ENCODE measurements at regions not wholly inside any gene's neighbourhood (a gene's known extent, or its start where the extent isn't known, plus 50 kb on each side); places are given as distances from the start of the nearest gene placed in this dataset.

DNA sequence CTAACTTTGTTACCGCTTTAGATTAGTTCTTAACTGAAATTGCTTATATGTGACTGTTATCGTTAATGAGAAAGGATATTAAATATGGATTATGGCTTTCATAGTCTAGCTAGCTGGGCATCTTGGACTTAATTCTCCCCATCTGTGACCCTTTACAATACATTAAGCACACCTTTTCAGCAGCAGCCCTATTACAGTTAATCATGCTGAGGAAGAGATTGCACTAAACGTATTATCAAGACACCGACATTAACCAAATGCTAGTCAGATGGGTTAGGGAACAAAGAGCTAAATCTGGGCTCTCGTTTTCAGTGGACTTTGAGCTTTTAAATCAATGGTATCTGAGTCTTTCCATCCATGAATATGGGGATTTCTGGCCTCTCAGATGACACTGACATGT is 447.5 kb upstream of the DCN start:
- Mint-ChIP-seq H3K9me3 (peaks cover 7 to 16% (median 13%) of the 10 kb centered on the region in 5 donors), H3K4me3 (no peak overlapping the region), H3K4me1 (peaks cover 0 to 3% (median 0%) of the 10 kb centered on the region in 3 donors), H3K36me3 (peaks cover 0 to 7% (median 2%) of the 10 kb centered on the region in 3 donors), H3K27me3 (peaks cover 3 to 8% of the 10 kb centered on the region in 2 donors), H3K27ac (no peak overlapping the region)
- Histone ChIP-seq H3K36me3 (ENCODE audit: insufficient read depth, low read length) (no peaks in the 10 kb centered on the region), H3K27ac (ENCODE audit: low read depth, low read length) (no peak overlapping the region), H3K4me3 (ENCODE audit: low read length) (no peak overlapping the region), H3K27me3 (ENCODE audit: insufficient read depth, low read length, poor library complexity, severe bottlenecking) (no peaks in the 10 kb centered on the region), H3K9me3 (ENCODE audit: low read length) (peaks cover 6% of the 10 kb centered on the region), H3K4me1 (ENCODE audit: insufficient read depth, low read length) (no peaks in the 10 kb centered on the region)
- no peak for DNase-seq
- ChIA-PET CTCF (no interaction called here), POLR2A (no interaction called here)

- POLR2A ChIA-PET, result no interaction called here
- Histone ChIP-seq H3K4me3 (ENCODE audit: low read length) (no peak overlapping the region), H3K4me1 (ENCODE audit: insufficient read depth, low read length) (no peaks in the 10 kb centered on the region), H3K9me3 (ENCODE audit: low read length) (peaks cover 6% of the 10 kb centered on the region), H3K36me3 (ENCODE audit: insufficient read depth, low read length) (no peaks in the 10 kb centered on the region), H3K27ac (ENCODE audit: low read depth, low read length) (no peak overlapping the region), H3K27me3 (ENCODE audit: insufficient read depth, low read length, poor library complexity, severe bottlenecking) (no peaks in the 10 kb centered on the region)
- CTCF ChIA-PET, result no interaction called here
- Mint-ChIP-seq H3K27me3 (peaks cover 3 to 8% of the 10 kb centered on the region in 2 donors), H3K9me3 (peaks cover 7 to 17% (median 13%) of the 10 kb centered on the region in 5 donors), H3K4me3 (no peak overlapping the region), H3K4me1 (no peaks in the 10 kb centered on the region), H3K27ac (no peak overlapping the region), H3K36me3 (peaks cover 0 to 11% (median 2%) of the 10 kb centered on the region in 3 donors)
- no peak for DNase-seq
Measured at GRCh38 chr12:91629440-91629839, 446.8 kb upstream of the DCN start.

- Mint-ChIP-seq H3K27ac (no peak overlapping the region), H3K4me1 (no peaks in the 10 kb centered on the region), H3K27me3 (peaks cover 3 to 8% of the 10 kb centered on the region in 2 donors), H3K4me3 (no peak overlapping the region), H3K9me3 (peaks cover 7 to 17% (median 13%) of the 10 kb centered on the region in 5 donors), H3K36me3 (peaks cover 0 to 11% (median 4%) of the 10 kb centered on the region in 3 donors)
- no peak overlapping the region for H3K27ac ChIP-seq (ENCODE audit: low read depth, low read length)
- H3K36me3 ChIP-seq (ENCODE audit: insufficient read depth, low read length), result no peaks in the 10 kb centered on the region
- H3K4me1 ChIP-seq (ENCODE audit: insufficient read depth, low read length), result no peaks in the 10 kb centered on the region
- ChIA-PET CTCF (interaction anchor here (0.8 to 1.1 kb wide), 2 partner anchors 9 to 15 kb away, joined by 3 read pairs; no protein-coding TSS in a partner anchor), POLR2A (no interaction called here)
- no peak overlapping the region for H3K4me3 ChIP-seq (ENCODE audit: low read length)
- H3K9me3 ChIP-seq (ENCODE audit: low read length), result peaks cover 6% of the 10 kb centered on the region
- no peak for DNase-seq
- no peaks in the 10 kb centered on the region for H3K27me3 ChIP-seq (ENCODE audit: insufficient read depth, low read length, poor library complexity, severe bottlenecking)
Measured at GRCh38 chr12:91628656-91629055, 446.0 kb upstream of the DCN start.

DNA sequence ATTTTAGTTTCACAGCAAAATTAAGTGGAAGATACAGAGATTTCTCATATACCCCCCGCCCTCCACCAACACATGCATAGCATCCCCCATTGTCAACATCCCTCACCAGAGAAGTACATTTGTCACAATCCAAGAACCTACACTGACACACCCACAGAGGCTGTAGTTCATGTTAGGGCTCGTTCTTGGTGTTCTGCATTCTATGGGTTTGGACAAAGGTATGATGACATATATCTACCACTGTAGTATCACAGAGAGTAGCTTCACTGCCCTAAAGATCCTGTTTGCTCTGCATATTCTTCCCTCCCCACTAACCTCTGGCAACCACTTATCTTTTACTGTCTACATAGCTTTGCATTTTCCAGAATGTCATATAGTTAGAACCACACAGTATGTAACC is 444.6 kb upstream of the DCN start:
- CTCF ChIA-PET, result no interaction called here

GRCh38 chr12:91622981-91623380 is 440.4 kb upstream of the DCN start:
- no peak for DNase-seq
- H3K4me1 ChIP-seq (ENCODE audit: insufficient read depth, low read length), result no peaks in the 10 kb centered on the region
- no peaks in the 10 kb centered on the region for H3K4me1 Mint-ChIP-seq
- peaks cover 0 to 6% (median 4%) of the 10 kb centered on the region in 3 donors for H3K36me3 Mint-ChIP-seq
- no peak overlapping the region for H3K4me3 ChIP-seq (ENCODE audit: low read length)
- CTCF ChIA-PET, result no interaction called here
- no peak overlapping the region for H3K27ac ChIP-seq (ENCODE audit: low read depth, low read length)
- H3K27me3 Mint-ChIP-seq, result peaks cover 10 to 15% of the 10 kb centered on the region in 2 donors
- H3K9me3 ChIP-seq (ENCODE audit: low read length), result peaks cover 6% of the 10 kb centered on the region
- H3K27me3 ChIP-seq (ENCODE audit: insufficient read depth, low read length, poor library complexity, severe bottlenecking), result no peaks in the 10 kb centered on the region
- H3K27ac Mint-ChIP-seq, result no peak overlapping the region
- POLR2A ChIA-PET, result no interaction called here
- H3K4me3 Mint-ChIP-seq, result no peak overlapping the region
- no peaks in the 10 kb centered on the region for H3K36me3 ChIP-seq (ENCODE audit: insufficient read depth, low read length)
- H3K9me3 Mint-ChIP-seq, result peaks cover 7 to 17% (median 9%) of the 10 kb centered on the region in 5 donors

More for the DNA sequence above, 444.6 kb upstream of the DCN start:
- DNase-seq, result no peak
- Histone ChIP-seq H3K36me3 (ENCODE audit: insufficient read depth, low read length) (no peaks in the 10 kb centered on the region), H3K27ac (ENCODE audit: low read depth, low read length) (no peak overlapping the region), H3K9me3 (ENCODE audit: low read length) (peaks cover 6% of the 10 kb centered on the region), H3K4me1 (ENCODE audit: insufficient read depth, low read length) (no peaks in the 10 kb centered on the region), H3K27me3 (ENCODE audit: insufficient read depth, low read length, poor library complexity, severe bottlenecking) (no peaks in the 10 kb centered on the region), H3K4me3 (ENCODE audit: low read length) (no peak overlapping the region)
- Mint-ChIP-seq H3K4me3 (no peak overlapping the region), H3K27me3 (peaks cover 4 to 11% of the 10 kb centered on the region in 2 donors), H3K27ac (no peak overlapping the region), H3K4me1 (no peaks in the 10 kb centered on the region), H3K9me3 (peaks cover 7 to 17% (median 11%) of the 10 kb centered on the region in 5 donors), H3K36me3 (peaks cover 0 to 11% (median 4%) of the 10 kb centered on the region in 3 donors)
- POLR2A ChIA-PET, result no interaction called here

- Mint-ChIP-seq H3K9me3 (peaks cover 3 to 14% (median 9%) of the 10 kb centered on the region in 5 donors), H3K4me3 (no peak overlapping the region), H3K4me1 (no peaks in the 10 kb centered on the region), H3K27ac (no peak overlapping the region), H3K27me3 (peaks cover 10 to 17% of the 10 kb centered on the region in 2 donors), H3K36me3 (peaks cover 0 to 6% (median 4%) of the 10 kb centered on the region in 3 donors)
- no peak for DNase-seq
- H3K27ac ChIP-seq (ENCODE audit: low read depth, low read length), result no peak overlapping the region
- POLR2A ChIA-PET, result no interaction called here
- no peaks in the 10 kb centered on the region for H3K36me3 ChIP-seq (ENCODE audit: insufficient read depth, low read length)
- no peaks in the 10 kb centered on the region for H3K27me3 ChIP-seq (ENCODE audit: insufficient read depth, low read length, poor library complexity, severe bottlenecking)
- H3K4me3 ChIP-seq (ENCODE audit: low read length), result no peak overlapping the region
- CTCF ChIA-PET, result interaction anchor here (0.9 kb wide), 1 partner anchor 266 kb away, joined by 3 read pairs; no protein-coding TSS in a partner anchor
- H3K9me3 ChIP-seq (ENCODE audit: low read length), result peaks cover 6% of the 10 kb centered on the region
- no peaks in the 10 kb centered on the region for H3K4me1 ChIP-seq (ENCODE audit: insufficient read depth, low read length)
Measured at GRCh38 chr12:91622037-91622436, 439.4 kb upstream of the DCN start.

DNA sequence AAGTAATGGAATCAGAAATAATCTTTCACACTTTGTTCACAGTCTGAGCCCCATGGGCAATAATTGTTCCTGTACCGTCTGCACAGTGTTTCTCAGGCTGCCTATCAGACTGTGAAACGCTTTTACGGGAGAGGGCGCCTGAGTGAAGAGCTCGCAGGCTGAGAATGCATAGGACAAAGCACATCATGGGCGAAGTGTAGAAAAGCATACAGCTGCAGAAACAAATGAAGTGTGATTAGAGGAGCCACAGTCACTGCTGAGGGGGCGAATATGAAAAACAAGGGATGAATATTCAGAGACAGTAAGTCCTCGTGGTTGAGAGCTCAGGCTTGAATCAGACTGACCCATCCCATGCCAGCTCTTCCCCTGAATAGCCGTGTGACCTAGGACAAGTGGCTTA is 438.4 kb upstream of the DCN start:
- Histone ChIP-seq H3K36me3 (ENCODE audit: insufficient read depth, low read length) (no peaks in the 10 kb centered on the region), H3K4me3 (ENCODE audit: low read length) (no peak overlapping the region), H3K27ac (ENCODE audit: low read depth, low read length) (no peak overlapping the region), H3K27me3 (ENCODE audit: insufficient read depth, low read length, poor library complexity, severe bottlenecking) (no peaks in the 10 kb centered on the region), H3K4me1 (ENCODE audit: insufficient read depth, low read length) (no peaks in the 10 kb centered on the region), H3K9me3 (ENCODE audit: low read length) (peaks cover 3% of the 10 kb centered on the region)
- Mint-ChIP-seq H3K4me1 (no peaks in the 10 kb centered on the region), H3K27ac (no peak overlapping the region), H3K36me3 (peaks cover 0 to 6% (median 2%) of the 10 kb centered on the region in 3 donors), H3K9me3 (peaks cover 0 to 5% (median 4%) of the 10 kb centered on the region in 5 donors), H3K27me3 (peaks cover 10 to 17% of the 10 kb centered on the region in 2 donors), H3K4me3 (no peak overlapping the region)
- ChIA-PET CTCF (no interaction called here), POLR2A (no interaction called here)
- no peak for DNase-seq

DNA sequence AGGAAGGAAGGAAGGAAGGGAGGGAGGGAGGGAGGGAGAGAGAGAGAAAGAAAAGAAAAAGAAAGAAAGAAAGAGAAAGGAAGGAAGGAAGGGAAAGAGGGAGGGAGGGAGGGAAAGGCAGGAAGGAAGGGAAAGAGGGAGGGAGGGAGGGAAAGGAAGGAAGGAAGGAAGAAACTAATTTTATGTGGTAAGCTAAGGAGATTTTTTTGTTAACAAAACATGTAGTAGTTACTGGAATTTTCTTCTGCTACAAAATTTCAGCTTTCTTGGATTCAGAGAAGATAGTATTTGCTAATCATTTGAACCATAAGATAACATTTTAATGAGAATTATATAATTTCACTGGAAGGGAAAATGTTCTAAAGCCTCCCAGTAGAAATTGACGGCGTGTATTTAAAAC is 437.8 kb upstream of the DCN start:
- CTCF ChIA-PET, result no interaction called here

More for the DNA sequence above, 437.8 kb upstream of the DCN start:
- no peaks in the 10 kb centered on the region for H3K4me1 Mint-ChIP-seq
- Histone ChIP-seq H3K27ac (ENCODE audit: low read depth, low read length) (no peak overlapping the region), H3K9me3 (ENCODE audit: low read length) (no peaks in the 10 kb centered on the region), H3K36me3 (ENCODE audit: insufficient read depth, low read length) (no peaks in the 10 kb centered on the region), H3K4me1 (ENCODE audit: insufficient read depth, low read length) (no peaks in the 10 kb centered on the region), H3K27me3 (ENCODE audit: insufficient read depth, low read length, poor library complexity, severe bottlenecking) (no peaks in the 10 kb centered on the region), H3K4me3 (ENCODE audit: low read length) (no peak overlapping the region)
- POLR2A ChIA-PET, result no interaction called here
- H3K9me3 Mint-ChIP-seq, result peaks cover 0 to 3% (median 2%) of the 10 kb centered on the region in 5 donors
- peaks cover 0 to 6% (median 2%) of the 10 kb centered on the region in 3 donors for H3K36me3 Mint-ChIP-seq
- no peak overlapping the region for H3K27ac Mint-ChIP-seq
- DNase-seq, result no peak
- peaks cover 10 to 17% of the 10 kb centered on the region in 2 donors for H3K27me3 Mint-ChIP-seq
- H3K4me3 Mint-ChIP-seq, result no peak overlapping the region
